PC-9 (cell line): ENCODE measurements at regions not wholly inside any gene's neighbourhood (a gene's known extent, or its start where the extent isn't known, plus 50 kb on each side); places are given as distances from the start of the nearest gene placed in this dataset.

Source experiments
- CTCF ChIP-seq: fragments of 200-600 bp; sonication (generic); conservative IDR thresholded peaks from 2 replicates; pipeline ENCODE4 v1.6.1; 2017; ENCODE audit warnings: mixed run types, antibody characterized with exemption, mild to moderate bottlenecking, moderate library complexity
- EZH2 ChIP-seq: fragments of 200-600 bp; sonication (generic); IDR thresholded peaks from 2 replicates; pipeline ENCODE4 v1.8.0; 2017; ENCODE audit warnings: antibody characterized with exemption, low read depth

DNA sequence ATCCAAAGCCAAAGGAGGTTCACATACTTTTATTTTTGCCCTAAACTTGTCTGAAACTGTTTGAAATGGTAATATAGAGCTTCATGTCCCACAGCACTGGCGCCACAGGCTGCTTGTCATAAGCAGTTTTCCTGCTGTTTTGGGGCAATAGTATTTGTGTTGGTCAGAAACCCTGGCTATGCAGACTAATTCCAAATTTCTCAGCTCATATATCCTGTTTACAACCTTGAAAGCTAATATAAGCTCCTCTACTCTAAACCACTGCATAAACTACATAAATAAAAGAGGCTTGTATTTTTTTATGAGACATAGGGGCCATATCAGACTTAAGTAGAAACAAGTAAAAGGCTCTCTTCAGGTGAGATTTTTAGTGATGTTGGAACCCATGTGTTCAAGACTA, 736.8 kb upstream of the ID2 start:
- TF ChIP-seq EZH2, result no peak
- TF ChIP-seq CTCF, result no peak
